GM18505 (cell line): ENCODE measurements at regions not wholly inside any gene's neighbourhood (a gene's known extent, or its start where the extent isn't known, plus 50 kb on each side); places are given as distances from the start of the nearest gene placed in this dataset.
"Not testable (repeated sequence)": the region's sequence is repeated elsewhere in the genome, so short reads cannot be mapped to it uniquely, and the experiment has no call there.

Source experiments
- ATAC-seq: cut with Tn5 transposase; IDR thresholded peaks from one replicate; pipeline ENCODE4 v1.9.1; 2021; ENCODE audit not compliant: unreplicated experiment
- POLR2A ChIP-seq: IDR thresholded peaks from 4 replicates; pipeline ENCODE4 v1.6.1; 2011; ENCODE audit warnings: borderline replicate concordance; ENCODE audit not compliant: insufficient read depth, insufficient read length; ENCODE audit errors: extremely low read depth

GRCh38 chr6:164085091-164086075, 670.9 kb downstream of the QKI start:
- no peak for ATAC-seq
- no peak for TF ChIP-seq POLR2A

GRCh38 chr6:164079275-164079600, 664.7 kb downstream of the QKI start:
- no peak for ATAC-seq

GRCh38 chr6:164078532-164079274, 664.2 kb downstream of the QKI start:
- TF ChIP-seq POLR2A, result no peak
- no peak for ATAC-seq

More at GRCh38 chr6:164079275-164079600, 664.7 kb downstream of the QKI start:
- TF ChIP-seq POLR2A, result no peak

GRCh38 chr6:164076818-164077532, 662.5 kb downstream of the QKI start:
- not testable (repeated sequence) for ATAC-seq

- no peak for TF ChIP-seq POLR2A
- ATAC-seq, result no peak
These were observed 661.6 kb downstream of the QKI start for GRCh38 chr6:164075981-164076615.

GRCh38 chr6:164072240-164072666, 657.7 kb downstream of the QKI start:
- ATAC-seq, result no peak
- TF ChIP-seq POLR2A, result no peak

GRCh38 chr6:164069350-164069990, 655.0 kb downstream of the QKI start:
- no peak for TF ChIP-seq POLR2A
- no peak for ATAC-seq

GRCh38 chr6:164068527-164068926, 654.0 kb downstream of the QKI start:
- ATAC-seq, result no peak
- no peak for TF ChIP-seq POLR2A

GRCh38 chr6:164066766-164067165, 652.2 kb downstream of the QKI start:
- TF ChIP-seq POLR2A, result no peak
- no peak for ATAC-seq

GRCh38 chr6:164066335-164066734, 651.8 kb downstream of the QKI start:
- ATAC-seq, result no peak

GRCh38 chr6:164063346-164063745, 648.8 kb downstream of the QKI start:
- ATAC-seq, result no peak

More at GRCh38 chr6:164066335-164066734, 651.8 kb downstream of the QKI start:
- no peak for TF ChIP-seq POLR2A

GRCh38 chr6:164062872-164063271, 648.4 kb downstream of the QKI start:
- no peak for ATAC-seq

More at GRCh38 chr6:164063346-164063745, 648.8 kb downstream of the QKI start:
- no peak for TF ChIP-seq POLR2A

More at GRCh38 chr6:164062872-164063271, 648.4 kb downstream of the QKI start:
- no peak for TF ChIP-seq POLR2A
